ENCODE measurements at regions not wholly inside any gene's neighbourhood (a gene's known extent, or its start where the extent isn't known, plus 50 kb on each side); places are given as distances from the start of the nearest gene placed in this dataset.

- DNase-seq = no peak
Observed at GRCh38 chr1:175823406-175823805, 80.0 kb upstream of the TNR start.

- no peak for DNase-seq
Observed at GRCh38 chr1:175822580-175822979, 79.2 kb upstream of the TNR start.

GRCh38 chr1:175820456-175821025 lies 77.1 kb upstream of the TNR start:
- no peak for DNase-seq

- no peak for DNase-seq
Observed at GRCh38 chr1:175818929-175819328, 75.5 kb upstream of the TNR start.

GRCh38 chr1:175817445-175817844 lies 74.0 kb upstream of the TNR start:
- no peak for DNase-seq

GRCh38 chr1:175814885-175815284 lies 71.5 kb upstream of the TNR start:
- DNase-seq = no peak

- DNase-seq = no peak
Observed at GRCh38 chr1:175812936-175813335, 69.5 kb upstream of the TNR start.

- DNase-seq = no peak
Observed at GRCh38 chr1:175810305-175810704, 66.9 kb upstream of the TNR start.

GRCh38 chr1:175808999-175809398 lies 65.6 kb upstream of the TNR start:
- no peak for DNase-seq

GRCh38 chr1:175808573-175808972 lies 65.2 kb upstream of the TNR start:
- DNase-seq = no peak

GRCh38 chr1:175804561-175804960 lies 61.2 kb upstream of the TNR start:
- DNase-seq = no peak

GRCh38 chr1:175803413-175803812 lies 60.0 kb upstream of the TNR start:
- no peak for DNase-seq

GRCh38 chr1:175802407-175803123 lies 59.2 kb upstream of the TNR start:
- DNase-seq = no peak

GRCh38 chr1:175801979-175802378 lies 58.6 kb upstream of the TNR start:
- no peak for DNase-seq

- DNase-seq = no peak
Observed at GRCh38 chr1:175797576-175797975, 54.2 kb upstream of the TNR start.

- DNase-seq = no peak
Observed at GRCh38 chr1:175794586-175794985, 51.2 kb upstream of the TNR start.

- DNase-seq = no peak
Observed at GRCh38 chr1:175793617-175794016, 50.2 kb upstream of the TNR start.
